Ramos (cell line): ENCODE measurements at regions not wholly inside any gene's neighbourhood (a gene's known extent, or its start where the extent isn't known, plus 50 kb on each side); places are given as distances from the start of the nearest gene placed in this dataset.
"Not testable (repeated sequence)": the region's sequence is repeated elsewhere in the genome, so short reads cannot be mapped to it uniquely, and the experiment has no call there.

Experiments
- in situ Hi-C: fragments of 300-500 bp; cut with MboI; formaldehyde crosslinking; loops from one replicate; pipeline ENCODE4 v1.14.3; 2022; ENCODE audit warnings: low sequenced_read_pairs; ENCODE audit not compliant: unreplicated experiment

GRCh38 chr1:157302724-157303123 is 164.5 kb upstream of the ETV3 start:
- in situ Hi-C loops, result no loop called here

GRCh38 chr1:157302199-157302497 is 164.0 kb upstream of the ETV3 start:
- in situ Hi-C loops, result no loop called here

- in situ Hi-C loops, result no loop called here
Observed at GRCh38 chr1:157301477-157302198, 163.4 kb upstream of the ETV3 start.

DNA sequence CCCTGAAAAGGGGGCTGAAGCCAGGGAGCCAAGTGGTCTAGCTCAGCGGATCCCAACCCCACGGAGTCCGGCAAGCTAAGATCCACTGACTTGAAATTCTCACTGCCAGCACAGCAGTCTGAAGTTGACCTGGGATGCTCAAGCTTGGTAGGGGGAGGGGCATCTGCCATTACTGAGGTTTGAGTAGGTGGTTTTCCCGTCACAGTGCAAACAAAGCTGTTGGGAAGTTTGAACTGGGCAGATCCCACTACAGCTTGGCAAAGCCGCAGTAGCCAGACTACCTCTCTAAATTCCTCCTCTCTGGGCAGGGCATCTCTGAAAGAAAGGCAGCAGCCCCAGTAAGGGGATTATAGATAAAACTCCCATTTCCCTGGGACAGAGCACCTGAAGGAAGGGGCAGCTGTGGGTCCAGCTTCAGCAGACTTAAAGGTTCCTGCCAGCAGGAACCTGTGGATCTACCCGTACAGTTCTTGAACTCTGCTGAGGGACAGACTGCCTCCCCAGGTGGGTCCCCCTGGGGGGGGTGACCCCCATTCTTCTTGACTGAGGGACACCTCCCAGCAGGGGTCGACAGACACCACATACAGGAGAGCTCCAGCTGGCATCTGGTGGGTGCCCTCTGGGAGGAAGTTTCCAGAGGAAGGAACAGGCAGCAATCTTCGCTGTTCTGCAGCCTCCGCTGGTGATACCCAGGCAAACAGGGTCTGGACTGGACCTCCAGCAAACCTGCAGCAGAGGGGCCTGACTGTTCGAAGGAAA is 156.4 kb upstream of the ETV3 start:
- in situ Hi-C loops, result not testable (repeated sequence)

DNA sequence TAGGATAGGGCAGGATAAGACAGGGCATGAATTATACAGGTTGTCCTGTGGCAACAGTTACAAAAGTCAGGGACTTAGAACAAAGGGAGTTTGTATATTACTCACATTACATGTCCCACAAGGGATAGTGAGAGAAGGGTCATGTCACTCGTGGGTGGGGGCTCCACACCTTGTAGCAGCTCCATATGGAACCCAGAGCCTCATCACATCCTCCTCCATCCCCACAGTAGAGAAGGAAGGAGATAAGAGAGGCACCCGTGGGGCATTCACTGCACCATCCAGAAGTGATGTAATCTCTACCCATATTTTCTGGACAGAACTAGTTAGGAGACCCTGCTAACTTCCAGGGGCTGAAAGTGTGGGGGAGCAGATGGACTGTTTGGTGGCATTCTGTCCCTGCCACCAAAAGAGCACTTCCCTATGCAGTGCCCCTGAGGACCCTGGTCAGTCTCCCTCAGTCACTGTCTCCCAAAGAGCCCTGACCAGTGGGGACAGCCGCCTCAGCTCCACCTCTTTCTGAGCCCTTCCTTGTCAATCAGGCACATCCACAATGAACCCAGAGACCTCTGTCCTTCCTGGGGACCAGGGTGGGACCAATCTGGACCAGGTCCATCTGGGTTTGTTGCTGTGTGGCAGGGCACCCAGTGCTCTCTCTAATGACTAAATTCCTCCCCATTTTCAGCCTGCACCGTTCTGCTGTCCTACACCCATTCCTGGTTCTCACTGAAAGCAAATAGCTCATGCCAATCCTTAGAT is 154.8 kb upstream of the ETV3 start:
- in situ Hi-C loops, result no loop called here

- in situ Hi-C loops, result no loop called here
Observed at GRCh38 chr1:157292302-157292701, 154.1 kb upstream of the ETV3 start.

GRCh38 chr1:157291083-157291482 is 152.9 kb upstream of the ETV3 start:
- in situ Hi-C loops, result no loop called here

DNA sequence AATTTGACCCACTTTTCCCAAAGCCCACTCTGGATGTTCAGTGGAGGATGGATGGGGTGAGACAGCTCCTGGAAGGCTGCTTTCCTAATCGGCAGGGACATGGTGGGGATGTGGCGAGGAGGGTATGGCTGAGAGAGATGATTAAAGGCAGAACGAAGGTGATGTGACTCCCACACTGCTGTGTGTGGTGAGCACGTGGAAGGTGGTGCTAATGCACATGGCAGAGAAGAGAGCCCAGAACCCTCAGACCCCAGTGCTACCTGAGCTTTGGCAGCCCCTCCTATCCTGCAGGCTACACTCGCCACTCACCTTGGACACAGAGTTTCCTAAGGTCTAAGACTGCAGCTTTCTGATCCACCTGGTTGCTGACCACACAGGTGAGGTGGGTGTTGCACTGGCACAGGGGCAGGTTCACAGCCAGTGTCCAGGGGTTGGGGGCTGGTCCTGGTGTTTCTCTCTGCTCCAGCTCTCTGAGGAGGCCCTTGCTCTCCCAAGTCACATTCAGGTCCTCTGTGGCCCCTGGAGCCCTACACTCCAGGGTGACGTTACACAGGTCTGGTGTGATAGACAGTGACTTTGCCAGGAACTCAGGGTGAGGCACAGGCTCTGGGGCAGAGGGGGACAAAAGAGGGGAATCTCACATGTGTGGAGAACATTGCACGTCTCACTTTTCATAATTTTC is 151.4 kb upstream of the ETV3 start:
- in situ Hi-C loops, result no loop called here

DNA sequence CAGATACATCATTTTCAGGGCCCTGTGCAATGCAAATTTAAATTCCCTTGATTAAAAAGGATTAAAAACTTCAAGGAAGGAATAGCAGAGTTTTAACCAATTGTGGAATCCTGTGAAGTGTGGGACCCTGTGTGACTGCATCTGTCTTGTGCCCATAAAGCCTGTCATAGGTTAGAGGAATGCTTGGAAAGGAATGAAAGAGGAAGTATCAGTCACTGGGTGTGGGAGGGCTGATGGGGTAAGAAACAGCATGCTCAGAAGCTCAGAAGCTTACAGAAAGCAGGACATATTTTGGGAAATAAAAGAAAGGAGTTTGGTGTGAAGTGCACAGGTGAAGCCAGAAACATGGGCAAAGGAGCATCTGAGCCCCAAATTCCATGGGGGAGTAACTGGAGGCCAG is 150.8 kb upstream of the ETV3 start:
- in situ Hi-C loops, result no loop called here

DNA sequence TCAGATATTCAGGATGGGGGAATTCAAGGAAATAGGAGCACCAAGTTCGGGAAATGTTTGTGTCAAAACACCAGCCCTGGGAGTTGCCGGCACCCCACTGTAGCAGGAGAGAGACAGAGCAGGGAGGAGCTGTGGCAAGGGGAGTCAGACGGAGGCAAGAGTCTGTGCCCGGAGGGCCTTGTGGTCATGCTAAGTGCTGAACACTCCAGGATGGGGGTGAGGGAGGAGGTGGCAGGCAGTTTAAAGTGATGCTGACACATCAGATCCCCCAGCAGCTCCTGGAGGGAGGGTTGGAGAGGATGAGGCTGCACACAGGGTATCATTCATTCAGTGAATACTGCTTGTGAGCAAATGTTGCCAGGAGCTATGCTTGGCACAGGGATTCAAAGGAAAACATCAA is 150.3 kb upstream of the ETV3 start:
- in situ Hi-C loops, result no loop called here

DNA sequence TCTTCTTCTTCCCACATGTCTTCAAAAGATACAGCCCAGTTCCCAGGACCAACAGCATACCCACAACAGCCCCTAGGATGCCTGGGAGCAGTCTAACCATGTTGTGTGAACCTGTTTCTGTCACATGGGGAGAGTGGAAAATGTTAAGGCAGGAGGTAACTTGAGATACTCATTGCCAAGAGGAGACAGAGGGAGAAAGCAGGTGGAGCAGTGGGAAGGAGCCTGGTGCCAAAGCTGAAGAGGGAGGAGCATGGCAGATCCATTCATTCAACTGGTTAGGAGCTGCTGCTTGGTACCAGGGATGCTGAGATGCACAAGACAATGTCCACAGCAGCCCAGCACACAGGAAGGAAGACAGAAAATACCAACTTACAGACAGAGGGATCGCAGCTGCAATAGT is 149.8 kb upstream of the ETV3 start:
- in situ Hi-C loops, result no loop called here

DNA sequence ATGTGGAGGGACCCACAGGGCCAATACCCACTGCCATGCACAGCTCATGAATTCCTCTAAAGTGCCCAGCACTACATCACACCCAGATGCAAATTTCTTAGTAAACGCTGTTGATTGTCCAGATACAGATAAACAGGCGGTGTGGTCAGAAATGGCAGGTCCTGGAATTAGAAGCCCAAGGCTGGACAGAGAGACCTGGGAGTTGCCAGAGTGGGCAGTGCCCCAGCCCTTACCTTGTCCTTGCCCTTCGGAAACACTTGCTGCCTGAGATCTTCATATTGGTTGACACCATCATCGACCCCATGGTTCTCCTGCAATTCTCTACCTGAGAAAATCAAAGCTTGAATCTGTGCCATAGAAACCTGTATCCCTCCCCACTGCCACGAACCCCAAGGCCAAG is 149.3 kb upstream of the ETV3 start:
- in situ Hi-C loops, result no loop called here

DNA sequence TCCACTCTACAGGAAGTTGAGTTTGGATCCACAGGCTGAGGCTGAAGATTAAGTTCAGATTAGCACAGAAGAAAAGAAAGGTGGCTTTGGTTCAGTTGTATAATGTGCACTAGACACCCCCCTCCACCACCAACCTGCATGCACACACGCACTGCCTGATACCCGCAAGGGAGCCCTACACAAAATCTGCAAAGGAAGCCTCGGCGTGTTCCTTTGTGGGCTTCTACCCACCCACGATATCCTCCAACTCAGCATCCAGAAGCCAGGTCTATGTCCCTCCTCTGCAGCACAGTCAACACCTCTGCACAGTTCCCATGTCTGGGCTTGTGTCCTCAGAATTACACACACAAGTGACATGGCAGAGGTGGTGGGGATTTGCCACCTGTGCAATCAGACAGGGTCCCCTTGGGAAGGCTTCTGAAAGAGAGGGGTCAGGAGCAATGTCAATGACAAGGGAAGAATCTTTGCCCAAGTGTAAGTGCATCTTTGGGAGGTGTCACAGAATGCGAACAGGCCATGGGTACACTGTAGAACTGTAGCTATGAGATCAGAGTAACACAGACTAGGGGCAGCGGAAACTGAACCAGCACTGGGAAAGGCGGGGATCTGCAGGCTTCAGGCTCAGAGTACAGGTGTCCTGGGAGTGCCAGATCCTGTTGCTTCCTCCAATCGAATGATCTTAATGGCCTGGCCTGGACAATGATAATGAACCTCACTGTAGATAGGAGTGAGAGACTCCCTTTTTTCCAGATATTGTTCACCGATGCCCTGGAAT is 148.6 kb upstream of the ETV3 start:
- in situ Hi-C loops, result no loop called here

- in situ Hi-C loops, result no loop called here
Observed at GRCh38 chr1:157286096-157286495, 147.9 kb upstream of the ETV3 start.

GRCh38 chr1:157284451-157284850 is 146.3 kb upstream of the ETV3 start:
- in situ Hi-C loops, result no loop called here

GRCh38 chr1:157279802-157280140 is 141.6 kb upstream of the ETV3 start:
- in situ Hi-C loops, result no loop called here

DNA sequence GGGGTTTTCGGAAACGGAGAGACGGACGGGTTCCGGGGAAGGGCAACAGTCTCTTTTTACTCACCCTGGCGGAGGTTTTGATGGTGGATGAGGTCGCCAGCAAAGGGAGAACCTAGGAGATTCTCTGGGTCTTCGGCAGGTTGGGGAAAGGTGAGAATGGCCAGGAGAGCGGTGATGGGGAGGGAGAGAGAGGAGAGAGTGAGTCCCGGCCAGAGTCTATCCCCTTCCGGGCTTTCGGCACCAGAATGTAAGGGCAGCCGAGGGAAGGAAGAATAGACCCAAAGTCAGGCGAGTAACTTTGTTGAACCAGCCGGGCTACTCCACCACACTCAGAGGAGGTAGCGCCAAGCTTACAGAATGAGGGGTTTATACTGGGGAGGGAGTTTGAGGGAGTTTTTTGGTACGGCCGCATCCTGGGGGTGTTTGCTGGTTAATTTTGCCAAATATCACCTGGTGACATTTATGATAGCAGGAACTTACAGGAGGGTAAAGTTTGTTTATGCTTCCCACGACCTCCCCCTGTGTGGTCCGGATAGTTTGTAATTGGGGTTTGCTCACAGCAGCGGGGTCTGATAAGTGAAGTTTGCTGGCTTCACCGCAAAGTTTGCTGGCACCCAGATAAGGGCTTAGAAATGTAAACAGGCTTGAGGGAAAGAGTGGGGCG is 141.1 kb upstream of the ETV3 start:
- in situ Hi-C loops, result no loop called here

DNA sequence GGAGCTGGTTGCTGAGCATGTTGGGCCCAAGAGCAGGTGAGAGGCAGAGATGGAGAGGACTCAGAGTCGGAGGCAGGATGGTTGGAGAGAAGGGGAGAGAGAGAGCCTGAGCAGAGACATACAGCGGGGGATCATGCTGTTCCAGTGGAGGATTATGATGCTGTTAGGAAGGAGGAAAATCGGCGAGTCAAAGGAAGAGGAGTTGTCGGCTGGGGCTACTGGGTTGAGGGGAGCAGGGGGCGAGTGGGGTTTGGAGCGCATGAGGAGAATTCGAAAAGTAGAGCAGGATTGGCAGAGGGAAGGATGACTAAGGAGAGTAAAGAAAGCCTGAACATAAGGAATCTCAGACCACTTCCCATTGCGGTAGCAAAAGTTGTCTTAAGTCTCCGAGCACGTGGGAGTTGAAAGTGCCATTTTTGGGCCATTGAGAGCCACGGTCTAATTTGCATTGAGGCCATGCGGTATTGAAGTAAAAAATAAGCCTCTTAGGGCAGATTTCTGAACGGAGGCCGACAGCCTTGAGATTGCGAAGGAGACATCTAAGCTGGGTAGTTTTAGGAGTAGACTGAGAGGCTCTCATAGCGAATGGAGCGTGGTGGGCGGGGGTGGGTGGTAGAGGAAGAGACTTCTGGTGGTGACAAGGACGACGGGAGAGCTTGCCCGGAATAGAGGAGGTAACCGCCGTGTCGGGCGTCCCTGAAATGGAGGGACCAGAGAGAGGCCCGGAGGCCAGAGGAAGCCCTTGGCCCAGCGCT is 140.4 kb upstream of the ETV3 start:
- in situ Hi-C loops, result no loop called here

DNA sequence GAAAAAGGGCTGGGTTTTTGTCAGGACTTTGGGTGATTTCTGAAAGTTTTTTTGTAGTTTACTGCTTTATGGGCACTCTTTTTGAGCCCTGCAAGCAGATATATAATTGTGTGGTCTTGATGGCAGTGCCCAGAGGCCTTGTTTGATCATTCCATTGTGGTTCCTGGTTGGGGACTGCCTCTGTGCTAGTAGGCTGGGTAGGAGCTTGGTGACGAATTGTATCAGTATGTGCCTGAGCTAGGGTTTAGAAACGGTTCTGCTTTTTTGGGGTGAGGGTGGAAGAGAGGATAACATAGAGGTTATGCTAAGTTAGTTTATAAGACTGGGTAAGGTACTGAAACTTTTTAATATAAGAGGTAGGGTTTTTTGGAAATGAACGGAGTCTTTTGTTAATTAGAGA is 139.7 kb upstream of the ETV3 start:
- in situ Hi-C loops, result no loop called here
